ENCODE measurements at regions not wholly inside any gene's neighbourhood (a gene's known extent, or its start where the extent isn't known, plus 50 kb on each side); places are given as distances from the start of the nearest gene placed in this dataset.

DNA sequence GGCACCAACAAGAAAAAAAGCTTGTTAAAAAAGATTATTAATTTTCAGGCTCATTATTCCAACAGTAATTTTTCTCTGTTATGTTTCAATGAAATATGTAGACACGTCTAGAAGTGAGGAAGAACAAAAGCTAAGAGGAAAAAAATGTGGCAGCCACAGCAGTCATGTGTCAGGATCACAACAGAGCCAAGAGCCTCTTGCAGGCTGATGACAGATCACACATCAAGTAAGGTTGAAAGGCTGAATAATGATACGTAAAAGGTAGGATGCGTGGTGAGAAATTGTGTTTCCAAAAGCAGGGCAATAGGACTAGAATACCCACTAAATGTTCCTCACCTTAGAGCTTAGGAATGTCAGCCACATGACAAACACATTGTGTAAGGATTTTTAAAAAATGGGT lies 124.8 kb downstream of the HTR1A start:
- TF ChIP-seq, protein P1, sequence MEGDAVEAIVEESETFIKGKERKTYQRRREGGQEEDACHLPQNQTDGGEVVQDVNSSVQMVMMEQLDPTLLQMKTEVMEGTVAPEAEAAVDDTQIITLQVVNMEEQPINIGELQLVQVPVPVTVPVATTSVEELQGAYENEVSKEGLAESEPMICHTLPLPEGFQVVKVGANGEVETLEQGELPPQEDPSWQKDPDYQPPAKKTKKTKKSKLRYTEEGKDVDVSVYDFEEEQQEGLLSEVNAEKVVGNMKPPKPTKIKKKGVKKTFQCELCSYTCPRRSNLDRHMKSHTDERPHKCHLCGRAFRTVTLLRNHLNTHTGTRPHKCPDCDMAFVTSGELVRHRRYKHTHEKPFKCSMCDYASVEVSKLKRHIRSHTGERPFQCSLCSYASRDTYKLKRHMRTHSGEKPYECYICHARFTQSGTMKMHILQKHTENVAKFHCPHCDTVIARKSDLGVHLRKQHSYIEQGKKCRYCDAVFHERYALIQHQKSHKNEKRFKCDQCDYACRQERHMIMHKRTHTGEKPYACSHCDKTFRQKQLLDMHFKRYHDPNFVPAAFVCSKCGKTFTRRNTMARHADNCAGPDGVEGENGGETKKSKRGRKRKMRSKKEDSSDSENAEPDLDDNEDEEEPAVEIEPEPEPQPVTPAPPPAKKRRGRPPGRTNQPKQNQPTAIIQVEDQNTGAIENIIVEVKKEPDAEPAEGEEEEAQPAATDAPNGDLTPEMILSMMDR (conservative IDR thresholded peaks at IDR 0.05; ENCODE audit: low read depth, low read length), result no peak
- TF ChIP-seq SMC3 (IDR thresholded peaks at IDR 0.05; ENCODE audit: low read depth, low read length) (no peak), RAD21 (IDR thresholded peaks at IDR 0.05; ENCODE audit: low read length) (no peak), POLR2A (IDR thresholded peaks at IDR 0.05; ENCODE audit: low read depth, low read length) (no peak), BHLHE40 (IDR thresholded peaks at IDR 0.05; ENCODE audit: low read depth, low read length) (no peak), RCOR1 (IDR thresholded peaks at IDR 0.05; ENCODE audit: insufficient replicate concordance, low read length) (no peak), CEBPB (IDR thresholded peaks at IDR 0.05; ENCODE audit: low read depth, low read length) (no peak), MXI1 (IDR thresholded peaks at IDR 0.05; ENCODE audit: borderline replicate concordance, low read depth, low read length) (no peak)

All from IMR-90 (cell line).